IPS-NIHi11 (cell line): ENCODE measurements at regions not wholly inside any gene's neighbourhood (a gene's known extent, or its start where the extent isn't known, plus 50 kb on each side); places are given as distances from the start of the nearest gene placed in this dataset.
"Not testable (repeated sequence)": the region's sequence is repeated elsewhere in the genome, so short reads cannot be mapped to it uniquely, and the experiment has no call there.

Source experiments
- DNase-seq: peaks from one replicate; pipeline ENCODE4 v3.0.0; 2012; ENCODE audit warnings: mixed read lengths, low spot score

GRCh38 chr5:93682471-93683404 lies 58.7 kb downstream of the POU5F2 start:
- not testable (repeated sequence) for DNase-seq

- no peak for DNase-seq
Observed at GRCh38 chr5:93681432-93681831, 60.0 kb downstream of the POU5F2 start.

DNA sequence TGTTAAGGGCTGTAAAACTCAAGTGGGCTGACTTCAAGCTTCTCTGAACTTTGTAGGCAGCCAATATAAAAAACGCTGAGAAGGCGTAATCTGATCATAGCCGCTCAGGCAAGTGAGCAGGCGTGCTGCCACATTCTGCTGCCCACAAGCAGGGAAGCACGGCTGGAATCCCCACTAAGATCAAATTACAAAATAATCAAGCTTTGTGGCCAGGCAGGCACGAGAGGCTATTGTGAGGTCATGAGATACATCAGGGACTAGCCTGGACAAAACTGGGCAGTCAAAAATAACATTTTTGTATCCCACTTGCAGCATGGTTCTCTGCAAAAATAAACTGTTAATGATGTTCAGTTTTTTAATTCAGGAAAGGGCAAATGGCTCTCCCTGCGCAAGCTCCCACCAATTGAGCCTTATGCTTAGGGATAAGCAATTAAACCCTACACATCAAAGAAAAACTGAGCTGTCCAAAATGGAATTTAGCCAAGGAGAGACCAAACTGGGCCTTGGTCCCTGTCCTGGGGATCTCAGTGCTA lies 64.0 kb downstream of the POU5F2 start:
- peak; percentile 64 for DNase-seq

- no peak for DNase-seq
Observed at GRCh38 chr5:93676704-93677103, 64.7 kb downstream of the POU5F2 start.

- DNase-seq, result no peak
Observed at GRCh38 chr5:93675460-93676450, 65.6 kb downstream of the POU5F2 start.

- DNase-seq, result no peak
Observed at GRCh38 chr5:93674866-93675459, 66.4 kb downstream of the POU5F2 start.

- DNase-seq, result no peak
Observed at GRCh38 chr5:93674138-93674537, 67.3 kb downstream of the POU5F2 start.

GRCh38 chr5:93673316-93673954 lies 68.0 kb downstream of the POU5F2 start:
- no peak for DNase-seq

- DNase-seq, result no peak
Observed at GRCh38 chr5:93665648-93666047, 75.8 kb downstream of the POU5F2 start.

GRCh38 chr5:93660677-93661076 lies 77.7 kb downstream of the NR2F1 start:
- no peak for DNase-seq

- DNase-seq, result no peak
Observed at GRCh38 chr5:93658044-93658443, 75.0 kb downstream of the NR2F1 start.

DNA sequence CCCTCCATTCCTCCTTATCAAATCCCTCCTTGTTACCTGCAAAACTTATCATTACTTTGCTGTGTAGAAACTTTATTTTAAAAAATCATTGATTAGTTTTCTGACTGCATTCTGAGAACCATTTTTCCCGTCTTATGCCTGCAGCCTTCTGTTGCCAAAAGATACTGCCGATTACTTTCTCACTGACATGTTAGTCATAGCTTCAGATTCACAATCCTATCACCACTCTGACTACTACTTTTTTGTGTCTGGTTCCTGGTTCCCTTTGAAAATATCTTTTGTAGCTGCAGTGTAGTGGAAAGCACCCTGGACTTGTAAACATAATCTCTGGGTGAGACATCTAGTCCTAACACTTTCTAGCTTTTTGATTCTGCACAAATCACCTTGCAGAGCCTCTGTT lies 71.7 kb downstream of the NR2F1 start:
- DNase-seq, result no peak

DNA sequence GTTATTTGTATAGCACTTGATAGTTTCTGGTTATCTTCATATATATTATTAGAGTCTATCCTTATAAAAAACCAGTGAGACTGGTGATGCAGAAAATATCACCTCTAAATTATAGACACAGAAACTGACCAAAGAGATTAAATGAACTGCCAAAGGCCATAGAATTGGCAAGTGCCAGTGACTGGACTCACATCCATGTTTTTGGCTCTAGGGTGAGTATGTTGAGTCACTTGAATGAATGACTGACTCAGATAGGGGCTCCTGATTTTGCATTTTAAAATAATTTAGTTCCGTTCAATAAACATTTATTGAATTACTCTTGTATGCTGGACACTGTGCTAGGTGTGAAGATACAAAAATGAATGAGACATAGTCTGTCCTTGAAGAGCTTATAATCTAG lies 70.7 kb downstream of the NR2F1 start:
- DNase-seq, result no peak

DNA sequence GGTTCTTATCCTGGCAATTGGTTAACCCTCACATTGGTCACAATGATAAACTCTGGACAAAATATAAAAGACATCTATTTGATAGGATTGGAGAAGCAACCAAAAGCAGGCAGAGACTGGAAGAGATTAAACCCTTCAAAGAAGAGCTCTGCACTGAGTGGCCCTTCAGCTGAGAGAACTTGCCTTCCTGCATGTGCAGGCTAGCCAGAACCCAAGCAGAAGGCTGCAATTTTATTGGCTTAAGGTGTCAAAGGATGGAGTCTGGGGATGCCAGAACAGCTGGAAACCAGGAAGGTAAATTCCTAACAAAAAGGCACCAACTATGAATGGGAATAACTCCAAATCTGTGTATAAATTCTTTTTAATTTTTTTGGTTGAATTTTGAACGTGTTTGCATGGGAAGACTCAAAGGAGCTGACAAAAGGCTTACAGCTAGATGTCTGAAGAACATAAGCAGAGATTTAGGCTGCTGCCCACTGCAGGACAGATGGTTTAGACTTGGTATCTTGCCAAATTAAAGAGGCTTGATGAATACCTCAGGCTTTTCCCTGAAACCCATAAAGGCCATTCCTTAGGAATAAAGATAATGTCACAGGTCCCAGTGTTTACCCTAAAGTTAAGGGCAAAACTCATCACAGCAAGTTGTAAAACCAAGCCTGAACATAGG lies 66.3 kb downstream of the NR2F1 start:
- peak; percentile 11 for DNase-seq

GRCh38 chr5:93644760-93645159 lies 61.7 kb downstream of the NR2F1 start:
- no peak for DNase-seq
